GM23338 (cell line): ENCODE measurements at regions not wholly inside any gene's neighbourhood (a gene's known extent, or its start where the extent isn't known, plus 50 kb on each side); places are given as distances from the start of the nearest gene placed in this dataset.

Experiments
- ATAC-seq: fragments of 200-7000 bp; cut with Tn5 transposase; 3 replicates; pipeline ENCODE4 v1.9.1; 2020
- DNase-seq: peaks from one replicate; pipeline ENCODE4 v3.0.0-alpha.2; 2015; ENCODE audit warnings: low spot score
- H2AFZ ChIP-seq: fragments of 200-600 bp; sonication (generic); 2 replicates; pipeline ENCODE4 v1.8.0; 2016; ENCODE audit warnings: antibody characterized with exemption, mild to moderate bottlenecking, moderate library complexity
- H3F3A ChIP-seq: fragments of 200-600 bp; sonication (generic); replicated peaks from 2 replicates; pipeline ENCODE4 v1.8.0; 2017; ENCODE audit warnings: antibody characterized with exemption, mixed run types, low read depth
- H3K27ac ChIP-seq: fragments of 200-600 bp; sonication (generic); 2 replicates; pipeline ENCODE4 v1.6.1; 2016; ENCODE audit warnings: low read depth
- H3K27me3 ChIP-seq: fragments of 200-600 bp; sonication (generic); 2 replicates; pipeline ENCODE4 v1.8.0; 2016; ENCODE audit warnings: mild to moderate bottlenecking, mixed run types, moderate library complexity; ENCODE audit not compliant: insufficient read depth
- H3K36me3 ChIP-seq: fragments of 200-600 bp; sonication (generic); 2 replicates; pipeline ENCODE4 v1.8.0; 2016; ENCODE audit warnings: mild to moderate bottlenecking; ENCODE audit not compliant: insufficient read depth
- H3K4me1 ChIP-seq: fragments of 200-600 bp; sonication (generic); 2 replicates; pipeline ENCODE4 v1.8.0; 2016; ENCODE audit warnings: mild to moderate bottlenecking, moderate library complexity; ENCODE audit not compliant: insufficient read depth
- H3K4me2 ChIP-seq: fragments of 200-600 bp; sonication (generic); 2 replicates; pipeline ENCODE4 v1.7.1; 2017; ENCODE audit warnings: mixed run types
- H3K4me3 ChIP-seq: fragments of 200-600 bp; sonication (generic); 2 replicates; pipeline ENCODE4 v1.6.1; 2016; ENCODE audit warnings: mixed run types
- H3K79me2 ChIP-seq: fragments of 200-600 bp; sonication (generic); replicated peaks from 2 replicates; pipeline ENCODE4 v1.8.0; 2017; ENCODE audit warnings: mild to moderate bottlenecking; ENCODE audit not compliant: insufficient read depth
- H3K9me2 ChIP-seq: fragments of 200-600 bp; sonication (generic); 2 replicates; pipeline ENCODE4 v1.8.0; 2017; ENCODE audit not compliant: insufficient read depth
- H4K20me1 ChIP-seq: fragments of 200-600 bp; sonication (generic); replicated peaks from 2 replicates; pipeline ENCODE4 v1.8.0; 2017; ENCODE audit warnings: mild to moderate bottlenecking; ENCODE audit not compliant: insufficient read depth
- H3K27ac Mint-ChIP-seq: 2 replicates; pipeline ENCODE4 v1.8.0; 2020; ENCODE audit warnings: inconsistent platforms, mild to moderate bottlenecking, moderate library complexity, mixed read lengths
- H3K27me3 Mint-ChIP-seq: 3 replicates; pipeline ENCODE4 v1.8.0; 2022; ENCODE audit warnings: low read depth, mild to moderate bottlenecking, moderate library complexity, mixed read lengths, inconsistent platforms; ENCODE audit not compliant: insufficient read depth, poor library complexity
- H3K36me3 Mint-ChIP-seq: 3 replicates; pipeline ENCODE4 v1.8.0; 2021; ENCODE audit warnings: low read depth, mild to moderate bottlenecking, inconsistent platforms, moderate library complexity, mixed read lengths
- H3K4me1 Mint-ChIP-seq: 3 replicates; pipeline ENCODE4 v1.8.0; 2020; ENCODE audit warnings: mild to moderate bottlenecking, inconsistent platforms, mixed read lengths
- H3K4me3 Mint-ChIP-seq: 3 replicates; pipeline ENCODE4 v1.8.0; 2021; ENCODE audit warnings: moderate library complexity, mild to moderate bottlenecking, inconsistent platforms, mixed read lengths
- H3K9me3 Mint-ChIP-seq: 3 replicates; pipeline ENCODE4 v1.8.0; 2020; ENCODE audit warnings: moderate library complexity, mild to moderate bottlenecking, inconsistent platforms, mixed read lengths
- CREB1 ChIP-seq: fragments of 250-450 bp; sonication (Bioruptor Pico); IDR thresholded peaks from 2 replicates; pipeline ENCODE4 v1.5.0; 2020; ENCODE audit warnings: low read depth, mild to moderate bottlenecking, moderate library complexity
- CTCF ChIP-seq, 2 experiments: fragments of 200-600 bp in 1 of 2; sonication (generic) in 1 of 2; conservative IDR thresholded peaks; 2 replicates each; pipeline versions ENCODE4 v1.5.1 to v1.6.1; 2016 to 2017; ENCODE audit warnings: antibody characterized with exemption in 2 of 2, low read depth in 2 of 2, mild to moderate bottlenecking in 2 of 2, moderate library complexity in 1 of 2
- EZH2 ChIP-seq: fragments of 200-600 bp; sonication (generic); IDR thresholded peaks from one replicate; pipeline ENCODE4 v1.8.0; 2017; ENCODE audit warnings: antibody characterized with exemption, mild to moderate bottlenecking, low read depth; ENCODE audit not compliant: unreplicated experiment
- EZH2phosphoT487 ChIP-seq: fragments of 200-600 bp; sonication (generic); IDR thresholded peaks from one replicate; pipeline ENCODE4 v1.8.1; 2018; ENCODE audit warnings: antibody characterized with exemption; ENCODE audit not compliant: unreplicated experiment
- POLR2AphosphoS5 ChIP-seq: IDR thresholded peaks from 2 replicates; pipeline ENCODE4 v1.6.1; 2016; ENCODE audit warnings: antibody characterized with exemption, low read depth
- REST ChIP-seq: IDR thresholded peaks from one replicate; pipeline ENCODE4 v1.6.1; 2018; ENCODE audit warnings: antibody characterized with exemption; ENCODE audit not compliant: unreplicated experiment
- STAT1 ChIP-seq: IDR thresholded peaks from one replicate; pipeline ENCODE4 v1.6.1; 2016; ENCODE audit warnings: antibody characterized with exemption; ENCODE audit not compliant: unreplicated experiment
- ZNF114 ChIP-seq: fragments of 250-450 bp; sonication (Bioruptor Pico); IDR thresholded peaks from 2 replicates; pipeline ENCODE4 v1.5.0; 2020; ENCODE audit warnings: mild to moderate bottlenecking, moderate library complexity
- ZNF462 ChIP-seq: fragments of 250-450 bp; sonication (Bioruptor Pico); IDR thresholded peaks from 2 replicates; pipeline ENCODE4 v1.5.0; 2020; ENCODE audit warnings: mild to moderate bottlenecking, moderate library complexity

GRCh38 chr11:45031912-45032519 lies 81.3 kb upstream of the TP53I11 start:
- Histone ChIP-seq H3K79me2 (no peaks in the 10 kb centered on the region), H3K4me2 (no peak overlapping the region), H3K27me3 (no peaks in the 10 kb centered on the region), H3K27ac (no peak overlapping the region), H3K4me3 (no peak overlapping the region), H3K9me2 (no peaks in the 10 kb centered on the region), H2AFZ (no peak overlapping the region), H3K36me3 (no peaks in the 10 kb centered on the region), H4K20me1 (no peaks in the 10 kb centered on the region; the same call in 1 of the 2 replicates), H3F3A (no peaks in the 10 kb centered on the region), H3K4me1 (no peaks in the 10 kb centered on the region)
- Mint-ChIP-seq H3K4me1 (no peaks in the 10 kb centered on the region), H3K9me3 (no peaks in the 10 kb centered on the region), H3K4me3 (no peak overlapping the region), H3K36me3 (no peaks in the 10 kb centered on the region), H3K27me3 (peaks cover 6% of the 10 kb centered on the region), H3K27ac (no peak overlapping the region)
- DNase-seq (no peak), ATAC-seq (no peak)
- TF ChIP-seq CTCF (conservative IDR thresholded peaks at IDR 0.05; ENCODE audit: low read depth in 2 of 2), result no peak
- TF ChIP-seq REST, result no peak
- no peak for TF ChIP-seq CREB1
- no peak for TF ChIP-seq ZNF462 (CRISPR knock-in tag)
- TF ChIP-seq EZH2phosphoT487, result no peak
- TF ChIP-seq EZH2, result no peak
- no peak for TF ChIP-seq STAT1
- TF ChIP-seq POLR2AphosphoS5, result no peak
- no peak for TF ChIP-seq ZNF114 (CRISPR knock-in tag)
